ENCODE measurements at regions not wholly inside any gene's neighbourhood (a gene's known extent, or its start where the extent isn't known, plus 50 kb on each side); places are given as distances from the start of the nearest gene placed in this dataset.

DNA sequence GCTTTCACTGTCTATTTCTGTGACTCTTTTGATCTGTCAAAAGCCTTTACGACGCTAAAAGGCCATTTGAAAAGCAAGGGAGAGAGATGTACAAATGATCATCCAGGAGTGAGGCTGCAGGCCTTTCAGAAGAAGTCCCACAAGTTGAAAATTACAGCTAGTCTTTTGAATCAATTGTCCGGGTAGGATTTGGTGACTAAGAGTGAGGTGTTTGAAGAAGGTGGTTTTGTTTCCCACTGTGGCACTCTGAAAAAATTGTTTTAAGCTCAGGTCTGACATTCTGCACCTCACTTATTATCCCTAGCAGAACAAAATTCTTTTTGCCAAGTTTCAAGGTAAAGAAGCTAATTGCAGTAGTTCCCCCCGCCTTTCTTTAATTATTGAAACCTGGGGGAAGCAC lies 50.8 kb upstream of the TMEM108 start:
- TF ChIP-seq, protein P1, sequence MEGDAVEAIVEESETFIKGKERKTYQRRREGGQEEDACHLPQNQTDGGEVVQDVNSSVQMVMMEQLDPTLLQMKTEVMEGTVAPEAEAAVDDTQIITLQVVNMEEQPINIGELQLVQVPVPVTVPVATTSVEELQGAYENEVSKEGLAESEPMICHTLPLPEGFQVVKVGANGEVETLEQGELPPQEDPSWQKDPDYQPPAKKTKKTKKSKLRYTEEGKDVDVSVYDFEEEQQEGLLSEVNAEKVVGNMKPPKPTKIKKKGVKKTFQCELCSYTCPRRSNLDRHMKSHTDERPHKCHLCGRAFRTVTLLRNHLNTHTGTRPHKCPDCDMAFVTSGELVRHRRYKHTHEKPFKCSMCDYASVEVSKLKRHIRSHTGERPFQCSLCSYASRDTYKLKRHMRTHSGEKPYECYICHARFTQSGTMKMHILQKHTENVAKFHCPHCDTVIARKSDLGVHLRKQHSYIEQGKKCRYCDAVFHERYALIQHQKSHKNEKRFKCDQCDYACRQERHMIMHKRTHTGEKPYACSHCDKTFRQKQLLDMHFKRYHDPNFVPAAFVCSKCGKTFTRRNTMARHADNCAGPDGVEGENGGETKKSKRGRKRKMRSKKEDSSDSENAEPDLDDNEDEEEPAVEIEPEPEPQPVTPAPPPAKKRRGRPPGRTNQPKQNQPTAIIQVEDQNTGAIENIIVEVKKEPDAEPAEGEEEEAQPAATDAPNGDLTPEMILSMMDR (conservative IDR thresholded peaks at IDR 0.05) = no peak
- no peaks in the 10 kb centered on the region for H3K27me3 Mint-ChIP-seq (ENCODE audit: low read depth)
- no peak overlapping the region for H3K27ac Mint-ChIP-seq (ENCODE audit: unreplicated experiment)
- H3K4me3 Mint-ChIP-seq = no peak overlapping the region
- H3K4me1 Mint-ChIP-seq = no peaks in the 10 kb centered on the region
- no peak for DNase-seq (ENCODE audit: low read depth, low spot score)
- H3K36me3 Mint-ChIP-seq (ENCODE audit: low read depth) = no peaks in the 10 kb centered on the region
- peaks cover 12% of the 10 kb centered on the region for H3K9me3 Mint-ChIP-seq

DNA sequence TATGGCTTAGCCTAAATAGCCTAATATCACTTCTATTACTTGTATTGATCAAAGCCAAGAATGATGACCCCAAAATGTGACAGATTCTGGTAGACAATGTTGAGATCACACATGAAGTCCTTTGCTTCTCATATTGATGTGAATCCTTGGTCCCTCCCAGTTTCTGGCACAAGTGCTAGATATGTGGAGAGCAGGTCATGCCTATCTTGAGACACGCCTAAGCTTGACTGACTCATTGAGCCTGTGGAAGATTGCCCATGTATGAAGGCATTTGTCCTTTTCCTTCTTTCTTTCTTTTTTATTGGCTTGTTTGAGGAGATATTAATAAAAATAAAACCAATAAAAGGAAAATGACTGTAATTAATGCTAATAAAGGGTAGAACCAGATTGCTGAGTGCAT lies 54.0 kb upstream of the TMEM108 start:
- H3K4me1 Mint-ChIP-seq = no peaks in the 10 kb centered on the region
- no peaks in the 10 kb centered on the region for H3K36me3 Mint-ChIP-seq (ENCODE audit: low read depth)
- no peaks in the 10 kb centered on the region for H3K27me3 Mint-ChIP-seq (ENCODE audit: low read depth)
- H3K9me3 Mint-ChIP-seq = peaks cover 14% of the 10 kb centered on the region
- no peak overlapping the region for H3K4me3 Mint-ChIP-seq
- no peak overlapping the region for H3K27ac Mint-ChIP-seq (ENCODE audit: unreplicated experiment)
- DNase-seq (ENCODE audit: low read depth, low spot score) = no peak
- TF ChIP-seq, protein P1 (conservative IDR thresholded peaks at IDR 0.05) = no peak

DNA sequence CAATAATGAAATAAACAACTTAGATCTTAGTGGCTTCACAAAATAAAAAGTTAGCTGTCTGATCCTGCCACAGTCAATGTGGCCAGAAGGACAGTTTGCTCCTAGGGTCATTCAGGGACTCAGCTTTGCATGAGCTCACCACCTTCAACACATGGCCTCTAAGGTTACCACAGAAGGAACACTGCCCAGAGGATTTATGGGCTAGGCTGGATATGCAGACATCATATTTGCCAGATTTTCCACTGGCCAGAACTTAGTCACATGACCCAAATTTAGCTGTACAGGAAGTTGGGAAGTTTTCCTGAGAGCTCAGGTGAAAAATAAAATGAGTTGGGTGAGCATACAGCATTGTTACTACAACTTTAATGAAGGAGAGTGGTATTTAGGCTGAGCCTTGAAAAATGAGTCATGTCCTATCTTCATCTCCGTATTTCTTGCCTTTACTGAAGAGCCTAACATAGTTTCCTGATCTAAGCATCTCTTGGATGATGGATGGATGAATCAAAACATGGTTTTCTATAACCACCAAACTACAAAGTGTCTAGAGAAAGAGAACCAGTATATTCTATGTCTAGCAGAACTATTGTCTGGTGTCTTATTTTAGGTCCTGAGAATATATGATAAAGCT lies 54.9 kb upstream of the TMEM108 start:
- Mint-ChIP-seq H3K4me1 (no peaks in the 10 kb centered on the region), H3K27me3 (ENCODE audit: low read depth) (no peaks in the 10 kb centered on the region), H3K27ac (ENCODE audit: unreplicated experiment) (no peak overlapping the region), H3K36me3 (ENCODE audit: low read depth) (no peaks in the 10 kb centered on the region), H3K4me3 (no peak overlapping the region), H3K9me3 (peaks cover 14% of the 10 kb centered on the region)
- TF ChIP-seq, protein P1 (conservative IDR thresholded peaks at IDR 0.05) = no peak
- no peak for DNase-seq (ENCODE audit: low read depth, low spot score)

DNA sequence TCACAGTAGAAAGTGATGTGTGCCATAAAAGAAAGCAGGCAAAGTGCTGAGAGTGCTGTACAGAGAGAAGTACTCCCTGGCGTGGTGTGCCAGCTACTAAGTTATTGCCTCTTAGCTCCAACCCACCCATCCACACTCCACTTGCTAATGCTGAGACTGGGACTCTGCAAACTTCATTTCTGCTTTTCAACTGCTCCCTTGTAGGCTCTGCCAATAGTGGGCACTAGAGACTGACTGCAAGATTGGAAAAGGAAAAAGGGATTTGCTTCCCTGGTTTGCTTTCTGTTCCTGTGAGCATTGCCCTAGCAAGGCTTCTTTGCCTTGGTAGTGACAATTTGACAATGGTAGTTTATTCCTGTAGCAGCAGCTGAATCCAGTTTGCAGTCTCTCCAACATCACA lies 56.5 kb upstream of the TMEM108 start:
- TF ChIP-seq, protein P1 (conservative IDR thresholded peaks at IDR 0.05) = no peak
- no peak overlapping the region for H3K4me3 Mint-ChIP-seq
- H3K36me3 Mint-ChIP-seq (ENCODE audit: low read depth) = no peaks in the 10 kb centered on the region
- H3K4me1 Mint-ChIP-seq = no peaks in the 10 kb centered on the region
- DNase-seq (ENCODE audit: low read depth, low spot score) = no peak
- no peak overlapping the region for H3K27ac Mint-ChIP-seq (ENCODE audit: unreplicated experiment)
- H3K9me3 Mint-ChIP-seq = peaks cover 12% of the 10 kb centered on the region
- H3K27me3 Mint-ChIP-seq (ENCODE audit: low read depth) = no peaks in the 10 kb centered on the region

DNA sequence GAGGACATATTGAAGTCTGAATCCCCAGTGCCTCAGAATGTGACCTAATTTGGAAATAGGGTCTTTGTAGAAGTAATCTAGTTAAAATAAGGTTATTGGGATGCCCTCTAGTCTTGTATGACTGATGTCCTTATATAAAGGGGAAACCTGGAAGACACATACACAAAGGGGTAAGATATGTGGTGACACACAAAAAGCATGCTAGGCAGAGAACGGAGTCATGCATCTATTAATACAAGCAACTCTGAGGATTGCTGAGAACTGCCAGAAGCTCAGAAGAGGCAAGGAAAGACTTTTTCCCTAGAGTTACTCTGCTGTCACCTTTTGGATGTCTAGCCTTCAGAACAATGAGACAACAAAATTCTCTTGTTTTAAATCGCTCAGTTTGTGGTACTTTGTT lies 58.1 kb upstream of the TMEM108 start:
- Mint-ChIP-seq H3K4me3 (no peak overlapping the region), H3K27me3 (ENCODE audit: low read depth) (no peaks in the 10 kb centered on the region)

More for the DNA sequence above, 58.1 kb upstream of the TMEM108 start:
- TF ChIP-seq, protein P1 (conservative IDR thresholded peaks at IDR 0.05) = no peak
- no peak for DNase-seq (ENCODE audit: low read depth, low spot score)
- H3K36me3 Mint-ChIP-seq (ENCODE audit: low read depth) = no peaks in the 10 kb centered on the region
- H3K27ac Mint-ChIP-seq (ENCODE audit: unreplicated experiment) = no peak overlapping the region
- peaks cover 6% of the 10 kb centered on the region for H3K9me3 Mint-ChIP-seq
- no peaks in the 10 kb centered on the region for H3K4me1 Mint-ChIP-seq

Measured in neural crest cell (in vitro differentiated cells).